B cell (primary cell): ENCODE measurements at regions not wholly inside any gene's neighbourhood (a gene's known extent, or its start where the extent isn't known, plus 50 kb on each side); places are given as distances from the start of the nearest gene placed in this dataset.

Source experiments
- ATAC-seq: fragments of 200-7000 bp; cut with Tn5 transposase; one replicate; pipeline ENCODE4 v1.10.0; 2021; ENCODE audit warnings: low read depth, mild to moderate bottlenecking, moderate number of reproducible peaks, moderate library complexity
- CTCF ChIA-PET: fragments of 350-600 bp; sonication (Branson Sonifier 250); formaldehyde crosslinking; loops from one replicate; lab custom pipeline; 2021; ENCODE audit warnings: antibody characterized with exemption, inconsistent platforms; lab: Charles Lee
- POLR2A ChIA-PET: fragments of 350-600 bp; sonication (Branson Sonifier 250); formaldehyde crosslinking; loops from one replicate; lab custom pipeline; 2021; ENCODE audit warnings: antibody characterized with exemption; lab: Charles Lee
- DNase-seq: peaks from one replicate; pipeline ENCODE4 v3.0.0; 2013
- H2AFZ ChIP-seq: 2 replicates; pipeline ENCODE4 v1.6.1; 2012; ENCODE audit warnings: mild to moderate bottlenecking, low read depth, low read length; ENCODE audit not compliant: insufficient read depth, poor library complexity, severe bottlenecking
- H3K27ac ChIP-seq, 2 donors: 1 replicate in 1 of 2; 2 replicates in 1 of 2; pipeline ENCODE4 v1.5.1; 2012 to 2013; ENCODE audit warnings: low read length in 2 of 2, mild to moderate bottlenecking in 2 of 2, moderate library complexity in 1 of 2
- H3K27me3 ChIP-seq, 4 experiments: fragments of 200-600 bp in 1 of 4; sonication (generic) in 1 of 4; replicated peaks in 1 of 4; 1 replicate in 2 of 4; 2 replicates in 2 of 4; pipeline versions ENCODE4 v1.6.1 to v1.7.0; 2013 to 2016; ENCODE audit warnings: low read length in 3 of 4, mild to moderate bottlenecking in 2 of 4, mixed read lengths in 1 of 4, moderate library complexity in 1 of 4; ENCODE audit not compliant: insufficient read depth in 4 of 4, control insufficient read depth in 3 of 4; ENCODE audit errors: control extremely low read depth in 1 of 4
- H3K36me3 ChIP-seq, 2 experiments: replicated peaks in 1 of 2; 1 replicate in 1 of 2; 2 replicates in 1 of 2; pipeline versions ENCODE4 v1.6.1 to v1.7.1; 2013; ENCODE audit warnings: low read length in 1 of 2; ENCODE audit not compliant: insufficient read depth in 2 of 2, control insufficient read depth in 1 of 2; ENCODE audit errors: control extremely low read depth in 1 of 2, extremely low read depth in 1 of 2
- H3K4me1 ChIP-seq, 2 donors: fragments of 200-600 bp in 1 of 2; sonication (generic) in 1 of 2; 1 replicate in 1 of 2; 2 replicates in 1 of 2; pipeline versions ENCODE4 v1.5.1 to v1.6.1; 2013 to 2017; ENCODE audit warnings: low read length in 2 of 2; ENCODE audit not compliant: control insufficient read depth in 2 of 2, insufficient read depth in 2 of 2
- H3K4me2 ChIP-seq: replicated peaks from 2 replicates; pipeline ENCODE3; 2012; ENCODE audit warnings: mild to moderate bottlenecking, low read depth, low read length; ENCODE audit not compliant: poor library complexity, severe bottlenecking
- H3K4me3 ChIP-seq, 5 experiments: fragments of 200-600 bp in 1 of 5; sonication (generic) in 1 of 5; 1 replicate in 3 of 5; 2 replicates in 2 of 5; pipeline versions ENCODE4 v1.5.1 to v1.7.0; 2011 to 2016; ENCODE audit warnings: low read length in 4 of 5, mild to moderate bottlenecking in 4 of 5, low read depth in 2 of 5, control low read depth in 1 of 5, moderate library complexity in 1 of 5; ENCODE audit not compliant: insufficient read depth in 1 of 5; ENCODE audit errors: control extremely low read depth in 1 of 5, extremely low read depth in 1 of 5
- H3K79me2 ChIP-seq: fragments of 200-600 bp; sonication (generic); one replicate; pipeline ENCODE4 v1.6.0; 2016; ENCODE audit warnings: low read length; ENCODE audit not compliant: control insufficient read depth, insufficient read depth
- H3K9ac ChIP-seq: fragments of 200-600 bp; sonication (generic); 2 replicates; pipeline ENCODE4 v1.6.1; 2017; ENCODE audit warnings: mild to moderate bottlenecking, low read length, moderate library complexity
- H3K9me3 ChIP-seq, 3 donors: one replicate each; pipeline versions ENCODE4 v1.6.1 to v1.7.1; 2013; ENCODE audit warnings: low read length in 2 of 3; ENCODE audit not compliant: control insufficient read depth in 2 of 3, insufficient read depth in 1 of 3; ENCODE audit errors: control extremely low read depth in 1 of 3
- H4K20me1 ChIP-seq: 2 replicates; pipeline ENCODE4 v1.6.0; 2012; ENCODE audit warnings: mild to moderate bottlenecking, low read length; ENCODE audit not compliant: insufficient read depth, control insufficient read depth, poor library complexity, severe bottlenecking
- H3K27ac Mint-ChIP-seq: one replicate; pipeline ENCODE4 v1.8.0; 2021; ENCODE audit warnings: mixed read lengths
- H3K27me3 Mint-ChIP-seq: one replicate; pipeline ENCODE4 v1.8.0; 2021; ENCODE audit warnings: mixed read lengths
- H3K4me1 Mint-ChIP-seq: one replicate; pipeline ENCODE4 v1.8.0; 2021; ENCODE audit warnings: mixed read lengths
- H3K4me3 Mint-ChIP-seq: one replicate; pipeline ENCODE4 v1.8.0; 2021; ENCODE audit warnings: mixed read lengths
- H3K9me3 Mint-ChIP-seq: one replicate; pipeline ENCODE4 v1.8.0; 2022; ENCODE audit warnings: mixed read lengths; ENCODE audit not compliant: insufficient read depth
- EZH2 ChIP-seq: IDR thresholded peaks from 2 replicates; pipeline ENCODE4 v1.6.1; 2012; ENCODE audit warnings: borderline replicate concordance, low read depth, mild to moderate bottlenecking, moderate library complexity, low read length; ENCODE audit not compliant: insufficient read depth, poor library complexity, severe bottlenecking
- WGBS: methylation state at CpG from one replicate; pipeline ENCODE4 v1.1.5; 2013; ENCODE audit warnings: missing lambda C conversion rate; ENCODE audit not compliant: insufficient coverage; 5-methylcytosine and 5-hydroxymethylcytosine counted together
- intact Hi-C: fragments of 100-400 bp; cut with micrococcal nuclease; formaldehyde crosslinking; loops from one replicate; pipeline ENCODE4 v1.10.0; 2022
- TF ChIP-seq, protein P1 (sequence below): fragments of 200-600 bp; IDR thresholded peaks from one replicate; pipeline ENCODE4 v1.8.0; 2022; ENCODE audit warnings: antibody characterized with exemption, mild to moderate bottlenecking

DNA sequence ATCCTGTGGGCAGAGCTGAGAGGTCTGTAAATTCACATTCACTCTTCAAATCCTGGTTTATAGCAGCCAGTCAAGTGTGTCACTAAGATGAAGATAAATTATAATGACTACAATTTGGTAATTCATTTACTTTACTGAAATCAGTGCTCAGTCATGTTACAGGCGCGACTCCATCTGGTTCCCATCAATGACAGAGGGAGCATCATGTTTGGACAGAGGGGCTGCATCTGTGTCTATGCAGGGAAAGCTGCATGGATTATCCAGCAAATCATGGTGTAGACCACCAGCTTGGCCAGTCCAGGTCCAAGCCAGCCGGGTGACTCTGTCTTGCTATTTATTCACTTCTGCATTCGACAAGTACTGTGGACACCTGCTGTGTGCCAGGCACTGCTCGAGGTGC is 214.1 kb upstream of the ZNF32 start:
- CTCF ChIA-PET = no interaction called here
- WGBS = 96% methylated on average over 3 of the region's 5 CpGs

DNA sequence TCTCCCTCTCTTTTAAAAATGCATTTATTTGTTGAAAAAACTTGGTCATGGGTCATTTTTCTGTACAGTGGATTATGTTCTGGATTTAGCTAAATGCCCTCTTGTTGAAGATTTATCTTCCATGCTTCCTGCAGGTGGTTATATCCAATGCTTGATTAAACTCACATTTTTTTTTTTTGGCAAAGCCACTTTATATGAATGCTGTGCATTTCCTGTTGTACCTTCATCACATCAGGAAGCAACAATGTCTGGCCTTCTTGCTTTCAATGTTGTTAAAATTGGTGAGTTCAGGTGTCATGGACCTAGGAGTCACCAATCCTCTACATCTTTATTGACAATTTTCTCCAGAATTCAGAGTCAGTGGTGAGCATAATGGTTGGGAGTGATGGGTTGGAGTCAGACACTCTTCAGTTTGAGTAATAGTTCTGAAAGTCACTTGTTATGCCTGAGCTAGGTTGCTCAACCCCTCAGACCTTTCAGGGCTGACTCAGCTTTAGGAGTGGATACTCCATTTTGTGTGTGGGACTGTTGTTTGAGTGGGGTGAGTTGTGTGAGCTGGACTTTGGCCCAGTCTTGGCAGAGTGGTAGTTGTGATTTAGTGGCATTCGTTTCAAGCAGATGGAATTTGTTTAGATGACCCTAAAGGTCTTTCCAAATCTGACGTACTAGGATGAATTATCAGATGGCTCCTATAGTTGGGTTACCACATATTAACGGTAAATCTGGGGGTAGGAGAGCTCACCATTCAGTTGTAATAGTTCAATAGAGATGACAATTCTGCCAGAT is 213.5 kb upstream of the ZNF32 start:
- H3K27ac Mint-ChIP-seq = no peak overlapping the region
- Histone ChIP-seq H3K4me1 (no peaks in the 10 kb centered on the region), H3K27me3 (no peaks in the 10 kb centered on the region), H3K27ac (no peak overlapping the region), H2AFZ (no peak overlapping the region), H3K36me3 (no peaks in the 10 kb centered on the region), H3K9ac (no peak overlapping the region), H3K4me3 (no peak overlapping the region), H4K20me1 (no peaks in the 10 kb centered on the region), H3K9me3 (peaks cover 0 to 5% (median 0%) of the 10 kb centered on the region in 3 donors), H3K4me2 (no peak overlapping the region), H3K79me2 (no peaks in the 10 kb centered on the region)
- peaks cover 4% of the 10 kb centered on the region for H3K27me3 Mint-ChIP-seq
- no peaks in the 10 kb centered on the region for H3K9me3 Mint-ChIP-seq
- CTCF ChIA-PET = no interaction called here
- H3K4me1 Mint-ChIP-seq = no peaks in the 10 kb centered on the region
- POLR2A ChIA-PET = no interaction called here
- DNase-seq (no peak), ATAC-seq (no peak)
- intact Hi-C loops = no loop called here
- TF ChIP-seq EZH2 = no peak
- TF ChIP-seq, protein P1, sequence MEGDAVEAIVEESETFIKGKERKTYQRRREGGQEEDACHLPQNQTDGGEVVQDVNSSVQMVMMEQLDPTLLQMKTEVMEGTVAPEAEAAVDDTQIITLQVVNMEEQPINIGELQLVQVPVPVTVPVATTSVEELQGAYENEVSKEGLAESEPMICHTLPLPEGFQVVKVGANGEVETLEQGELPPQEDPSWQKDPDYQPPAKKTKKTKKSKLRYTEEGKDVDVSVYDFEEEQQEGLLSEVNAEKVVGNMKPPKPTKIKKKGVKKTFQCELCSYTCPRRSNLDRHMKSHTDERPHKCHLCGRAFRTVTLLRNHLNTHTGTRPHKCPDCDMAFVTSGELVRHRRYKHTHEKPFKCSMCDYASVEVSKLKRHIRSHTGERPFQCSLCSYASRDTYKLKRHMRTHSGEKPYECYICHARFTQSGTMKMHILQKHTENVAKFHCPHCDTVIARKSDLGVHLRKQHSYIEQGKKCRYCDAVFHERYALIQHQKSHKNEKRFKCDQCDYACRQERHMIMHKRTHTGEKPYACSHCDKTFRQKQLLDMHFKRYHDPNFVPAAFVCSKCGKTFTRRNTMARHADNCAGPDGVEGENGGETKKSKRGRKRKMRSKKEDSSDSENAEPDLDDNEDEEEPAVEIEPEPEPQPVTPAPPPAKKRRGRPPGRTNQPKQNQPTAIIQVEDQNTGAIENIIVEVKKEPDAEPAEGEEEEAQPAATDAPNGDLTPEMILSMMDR = no peak
- 100% methylated on average over 3 of the region's 3 CpGs for WGBS
- no peak overlapping the region for H3K4me3 Mint-ChIP-seq

More for the DNA sequence above, 214.1 kb upstream of the ZNF32 start:
- no peak for ATAC-seq
- H3K4me2 ChIP-seq = no peak overlapping the region
- no peaks in the 10 kb centered on the region for H3K79me2 ChIP-seq
- H4K20me1 ChIP-seq = no peaks in the 10 kb centered on the region
- H3K4me3 Mint-ChIP-seq = no peak overlapping the region
- no peak overlapping the region for H3K27ac ChIP-seq
- DNase-seq = no peak
- H3K27me3 ChIP-seq = no peaks in the 10 kb centered on the region
- H3K4me1 ChIP-seq = no peaks in the 10 kb centered on the region
- TF ChIP-seq, protein P1 = no peak
- TF ChIP-seq EZH2 = no peak
- intact Hi-C loops = no loop called here
- H3K4me3 ChIP-seq = no peak overlapping the region
- H3K27ac Mint-ChIP-seq = no peak overlapping the region
- H2AFZ ChIP-seq = no peak overlapping the region
- POLR2A ChIA-PET = no interaction called here
- peaks cover 4% of the 10 kb centered on the region for H3K27me3 Mint-ChIP-seq
- no peaks in the 10 kb centered on the region for H3K9me3 Mint-ChIP-seq
- H3K4me1 Mint-ChIP-seq = no peaks in the 10 kb centered on the region
- H3K9ac ChIP-seq = no peak overlapping the region
- H3K9me3 ChIP-seq = peaks cover 0 to 5% (median 0%) of the 10 kb centered on the region in 3 donors
- no peaks in the 10 kb centered on the region for H3K36me3 ChIP-seq
